ENCODE measurements at regions not wholly inside any gene's neighbourhood (a gene's known extent, or its start where the extent isn't known, plus 50 kb on each side); places are given as distances from the start of the nearest gene placed in this dataset.

DNA sequence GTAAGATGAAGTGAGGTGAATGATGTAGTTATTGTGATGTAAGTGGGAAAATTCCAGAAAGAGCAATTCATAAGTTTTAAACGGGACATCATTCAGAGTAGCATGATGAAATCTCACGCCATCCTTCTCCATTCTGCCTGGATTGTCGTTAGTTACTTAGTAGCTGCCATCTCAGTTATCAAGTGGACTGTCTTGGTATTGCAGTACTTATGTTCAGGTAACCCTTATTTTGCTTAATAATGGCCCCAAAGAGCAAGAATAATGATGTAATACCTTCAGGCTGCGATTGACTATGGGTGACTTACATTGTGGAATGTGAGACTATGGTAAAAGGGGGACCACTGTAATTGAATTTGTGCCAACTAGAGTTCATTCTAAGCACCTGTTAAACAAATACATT lies 234.1 kb upstream of the TOM1L1 start:
- ATAC-seq (ENCODE audit: low read depth) = no peak
- WGBS (ENCODE audit: insufficient coverage) = 100% methylated on average over 2 of the region's 4 CpGs

DNA sequence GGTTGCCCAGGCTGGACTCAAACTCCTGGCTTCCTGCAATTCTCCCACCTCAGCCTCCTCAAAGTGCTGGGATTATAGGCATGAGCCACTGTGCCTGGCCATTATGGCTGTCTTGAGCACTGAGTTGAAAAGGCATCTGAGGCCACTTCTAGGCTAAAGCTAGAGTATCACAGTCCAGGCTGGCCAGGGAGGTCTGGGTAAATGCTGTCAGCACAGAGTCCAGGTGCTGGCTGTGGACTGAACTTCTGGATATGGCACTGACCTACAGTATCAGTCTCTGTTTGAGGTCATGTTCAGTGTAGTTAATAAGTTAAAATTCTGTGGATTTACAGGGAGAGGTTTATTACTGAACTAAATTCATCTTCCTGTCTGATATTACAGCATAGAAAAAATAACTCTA lies 222.5 kb upstream of the TOM1L1 start:
- no peak overlapping the region for H3K27ac ChIP-seq (ENCODE audit: low read length in 2 of 2)
- no peak overlapping the region for H3K27ac Mint-ChIP-seq
- no peak overlapping the region for H2AFZ ChIP-seq (ENCODE audit: insufficient read depth, low read depth, low read length, poor library complexity, severe bottlenecking)
- CTCF ChIA-PET = no interaction called here
- no peaks in the 10 kb centered on the region for H3K27me3 Mint-ChIP-seq
- no peak for DNase-seq
- no peak for TF ChIP-seq CTCF (IDR thresholded peaks at IDR 0.05)
- no peak for TF ChIP-seq EZH2 (IDR thresholded peaks at IDR 0.05; ENCODE audit: borderline replicate concordance, insufficient read depth, low read depth, low read length, poor library complexity, severe bottlenecking)
- H3K27me3 ChIP-seq (replicated peaks in 1 of 4; ENCODE audit: control extremely low read depth in 1 of 4, control insufficient read depth in 3 of 4, insufficient read depth in 4 of 4, low read length in 3 of 4) = no peaks in the 10 kb centered on the region
- H3K4me1 ChIP-seq (ENCODE audit: control insufficient read depth in 2 of 2, insufficient read depth in 2 of 2, low read length in 2 of 2) = no peaks in the 10 kb centered on the region
- peaks cover 3% of the 10 kb centered on the region for H3K9me3 Mint-ChIP-seq (ENCODE audit: insufficient read depth)
- no peaks in the 10 kb centered on the region for H3K4me1 Mint-ChIP-seq
- H3K4me3 ChIP-seq (ENCODE audit: control extremely low read depth in 1 of 5, extremely low read depth in 1 of 5, insufficient read depth in 1 of 5, low read depth in 2 of 5, low read length in 4 of 5) = no peak overlapping the region
- H3K36me3 ChIP-seq (replicated peaks in 1 of 2; ENCODE audit: control extremely low read depth in 1 of 2, control insufficient read depth in 1 of 2, extremely low read depth in 1 of 2, insufficient read depth in 2 of 2, low read length in 1 of 2) = no peaks in the 10 kb centered on the region
- H3K9ac ChIP-seq (ENCODE audit: low read length) = no peak overlapping the region
- ATAC-seq (ENCODE audit: low read depth) = no peak
- no peak overlapping the region for H3K4me2 ChIP-seq (replicated peaks; ENCODE audit: low read depth, low read length, poor library complexity, severe bottlenecking)
- peaks cover 0 to 3% (median 0%) of the 10 kb centered on the region in 3 donors for H3K9me3 ChIP-seq (ENCODE audit: control extremely low read depth in 1 of 3, control insufficient read depth in 2 of 3, insufficient read depth in 1 of 3, low read length in 2 of 3)
- POLR2A ChIA-PET = no interaction called here
- H4K20me1 ChIP-seq (ENCODE audit: control insufficient read depth, insufficient read depth, low read length, poor library complexity, severe bottlenecking) = no peaks in the 10 kb centered on the region
- H3K4me3 Mint-ChIP-seq = no peak overlapping the region
- intact Hi-C loops (cut with micrococcal nuclease) = no loop called here
- H3K79me2 ChIP-seq (ENCODE audit: control insufficient read depth, insufficient read depth, low read length) = no peaks in the 10 kb centered on the region

More for the DNA sequence above, 234.1 kb upstream of the TOM1L1 start:
- Mint-ChIP-seq H3K4me1 (no peaks in the 10 kb centered on the region), H3K27me3 (no peaks in the 10 kb centered on the region), H3K27ac (no peak overlapping the region), H3K4me3 (no peak overlapping the region), H3K9me3 (ENCODE audit: insufficient read depth) (peaks cover 2% of the 10 kb centered on the region)
- no peaks in the 10 kb centered on the region for H3K27me3 ChIP-seq (replicated peaks in 1 of 4; ENCODE audit: control extremely low read depth in 1 of 4, control insufficient read depth in 3 of 4, insufficient read depth in 4 of 4, low read length in 3 of 4)
- TF ChIP-seq EZH2 (IDR thresholded peaks at IDR 0.05; ENCODE audit: borderline replicate concordance, insufficient read depth, low read depth, low read length, poor library complexity, severe bottlenecking) = no peak
- no peak for TF ChIP-seq CTCF (IDR thresholded peaks at IDR 0.05)
- no peak overlapping the region for H3K27ac ChIP-seq (ENCODE audit: low read length in 2 of 2)
- DNase-seq = no peak
- CTCF ChIA-PET = no interaction called here
- POLR2A ChIA-PET = no interaction called here
- H3K4me3 ChIP-seq (ENCODE audit: control extremely low read depth in 1 of 5, extremely low read depth in 1 of 5, insufficient read depth in 1 of 5, low read depth in 2 of 5, low read length in 4 of 5) = no peak overlapping the region
- no peaks in the 10 kb centered on the region for H3K4me1 ChIP-seq (ENCODE audit: control insufficient read depth in 2 of 2, insufficient read depth in 2 of 2, low read length in 2 of 2)
- no peak overlapping the region for H3K9ac ChIP-seq (ENCODE audit: low read length)
- intact Hi-C loops (cut with micrococcal nuclease) = no loop called here
- H3K79me2 ChIP-seq (ENCODE audit: control insufficient read depth, insufficient read depth, low read length) = no peaks in the 10 kb centered on the region
- H3K4me2 ChIP-seq (replicated peaks; ENCODE audit: low read depth, low read length, poor library complexity, severe bottlenecking) = no peak overlapping the region
- H3K9me3 ChIP-seq (ENCODE audit: control extremely low read depth in 1 of 3, control insufficient read depth in 2 of 3, insufficient read depth in 1 of 3, low read length in 2 of 3) = peaks cover 0 to 9% (median 0%) of the 10 kb centered on the region in 3 donors
- H4K20me1 ChIP-seq (ENCODE audit: control insufficient read depth, insufficient read depth, low read length, poor library complexity, severe bottlenecking) = no peaks in the 10 kb centered on the region
- H3K36me3 ChIP-seq (replicated peaks in 1 of 2; ENCODE audit: control extremely low read depth in 1 of 2, control insufficient read depth in 1 of 2, extremely low read depth in 1 of 2, insufficient read depth in 2 of 2, low read length in 1 of 2) = no peaks in the 10 kb centered on the region
- no peak overlapping the region for H2AFZ ChIP-seq (ENCODE audit: insufficient read depth, low read depth, low read length, poor library complexity, severe bottlenecking)
